ENCODE measurements at regions not wholly inside any gene's neighbourhood (a gene's known extent, or its start where the extent isn't known, plus 50 kb on each side); places are given as distances from the start of the nearest gene placed in this dataset.

- TF ChIP-seq HMG20B (CRISPR knock-in tag; conservative IDR thresholded peaks at IDR 0.05), result no peak
- no peak for TF ChIP-seq ZNF609 (CRISPR knock-in tag; IDR thresholded peaks at IDR 0.05; ENCODE audit: borderline replicate concordance)
- no peak for TF ChIP-seq SIX1 (CRISPR knock-in tag; IDR thresholded peaks at IDR 0.05; ENCODE audit: borderline replicate concordance)
- no peak for TF ChIP-seq ZNF615 (CRISPR knock-in tag; IDR thresholded peaks at IDR 0.05; ENCODE audit: borderline replicate concordance)
- peak; percentile 49; the same call in 1 of the 2 replicates for TF ChIP-seq ARID4A (CRISPR knock-in tag; IDR thresholded peaks at IDR 0.05; ENCODE audit: borderline replicate concordance)
- no peak for TF ChIP-seq NR3C1 (CRISPR knock-in tag; IDR thresholded peaks at IDR 0.05)
- no peak for TF ChIP-seq DRAP1 (CRISPR knock-in tag; IDR thresholded peaks at IDR 0.05)
- no peak for TF ChIP-seq XBP1 (CRISPR knock-in tag; IDR thresholded peaks at IDR 0.05)
- TF ChIP-seq ZNF782 (CRISPR knock-in tag; IDR thresholded peaks at IDR 0.05; ENCODE audit: borderline replicate concordance), result no peak; the same call in 1 of the 2 replicates
- peak; percentile 43; the same call in 1 of the 2 replicates for TF ChIP-seq ZNF230 (CRISPR knock-in tag; IDR thresholded peaks at IDR 0.05)
- 0 out of 2 replicates have a peak, but pooled peaks have one; percentile 1 for TF ChIP-seq ZFX (CRISPR knock-in tag; IDR thresholded peaks at IDR 0.05; ENCODE audit: low read depth)
- no peak for TF ChIP-seq ZNF234 (CRISPR knock-in tag; conservative IDR thresholded peaks at IDR 0.05)
- no peak for TF ChIP-seq ZNF274 (CRISPR knock-in tag; IDR thresholded peaks at IDR 0.05)
- no peak; the same call in 1 of the 2 replicates for TF ChIP-seq PHF20 (CRISPR knock-in tag; IDR thresholded peaks at IDR 0.05)
- no peak for TF ChIP-seq KLF11 (CRISPR knock-in tag; IDR thresholded peaks at IDR 0.05)
- no peak for TF ChIP-seq ZFP62 (CRISPR knock-in tag; IDR thresholded peaks at IDR 0.05)
- no peak for TF ChIP-seq KLF16 (CRISPR knock-in tag; IDR thresholded peaks at IDR 0.05)
- TF ChIP-seq HOXA3 (CRISPR knock-in tag; IDR thresholded peaks at IDR 0.05), result no peak
- no peak for TF ChIP-seq MEF2D (CRISPR knock-in tag; IDR thresholded peaks at IDR 0.05)
- no peak for TF ChIP-seq ZNF33A (CRISPR knock-in tag; IDR thresholded peaks at IDR 0.05; ENCODE audit: borderline replicate concordance)
- TF ChIP-seq CSRNP1 (CRISPR knock-in tag; IDR thresholded peaks at IDR 0.05), result no peak
Measured at GRCh38 chr6:27806981-27807440, 105.2 kb downstream of the OR2B2 start (continued).

Data from HepG2 (cell line).